ENCODE measurements at regions not wholly inside any gene's neighbourhood (a gene's known extent, or its start where the extent isn't known, plus 50 kb on each side); places are given as distances from the start of the nearest gene placed in this dataset.

GRCh38 chr11:28524098-28524497 lies 415.9 kb downstream of the METTL15 start:
- H3K4me1 ChIP-seq (ENCODE audit: control insufficient read depth, insufficient read depth, low read length): no peaks in the 10 kb centered on the region
- TF ChIP-seq ZBTB7A (tag by site-specific recombination; IDR thresholded peaks at IDR 0.05; ENCODE audit: low read depth): no peak
- TF ChIP-seq ZNF19 (tag by site-specific recombination; IDR thresholded peaks at IDR 0.05; ENCODE audit: low read depth): no peak
- TF ChIP-seq ZFP3 (tag by site-specific recombination; IDR thresholded peaks at IDR 0.05; ENCODE audit: low read depth): no peak
- TF ChIP-seq SP3 (tag by site-specific recombination; IDR thresholded peaks at IDR 0.05): no peak
- TF ChIP-seq ZNF529 (tag by site-specific recombination; IDR thresholded peaks at IDR 0.05; ENCODE audit: insufficient replicate concordance): no peak
- POLR2A ChIA-PET: no interaction called here
- H3K4me3 ChIP-seq (ENCODE audit: low read depth, low read length): no peak overlapping the region
- H3K36me3 ChIP-seq (ENCODE audit: control insufficient read depth in 2 of 2, insufficient read depth in 1 of 2, low read length in 2 of 2): no peaks in the 10 kb centered on the region
- H3K27ac ChIP-seq (ENCODE audit: extremely low read depth, low read depth, low read length): no peak overlapping the region
- H3K9me3 ChIP-seq (ENCODE audit: control insufficient read depth, insufficient read depth, low read depth, low read length): no peaks in the 10 kb centered on the region
- CTCF ChIA-PET: no interaction called here

DNA sequence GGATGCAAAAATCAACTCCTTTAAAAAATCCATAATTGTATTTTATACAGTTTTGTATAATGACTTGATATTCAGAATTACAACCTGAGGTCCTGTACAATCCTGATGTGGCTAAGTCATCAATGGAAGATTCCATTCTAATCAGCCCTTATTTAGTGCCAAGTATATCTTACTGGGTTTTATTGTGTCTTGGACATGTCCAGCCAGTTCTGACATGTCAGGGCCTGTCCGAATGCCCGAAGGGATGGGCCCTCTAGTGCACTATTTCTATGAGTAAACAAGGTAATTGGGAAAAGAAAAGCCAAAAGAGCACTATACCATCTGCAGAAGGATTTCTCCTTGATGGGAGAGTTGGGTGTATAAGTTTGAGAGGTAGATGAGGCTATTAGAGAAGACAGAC lies 412.9 kb downstream of the METTL15 start:
- Histone ChIP-seq H3K9me3 (ENCODE audit: control insufficient read depth, insufficient read depth, low read depth, low read length) (no peaks in the 10 kb centered on the region), H3K27ac (ENCODE audit: extremely low read depth, low read depth, low read length) (no peak overlapping the region), H3K36me3 (ENCODE audit: control insufficient read depth in 2 of 2, insufficient read depth in 1 of 2, low read length in 2 of 2) (no peaks in the 10 kb centered on the region), H3K4me1 (ENCODE audit: control insufficient read depth, insufficient read depth, low read length) (no peaks in the 10 kb centered on the region), H3K4me3 (ENCODE audit: low read depth, low read length) (no peak overlapping the region)
- CTCF ChIA-PET: no interaction called here
- POLR2A ChIA-PET: no interaction called here
- TF ChIP-seq ZNF302 (tag by site-specific recombination; IDR thresholded peaks at IDR 0.05; ENCODE audit: low read depth) (no peak), ZNF76 (tag by site-specific recombination; IDR thresholded peaks at IDR 0.05; ENCODE audit: borderline replicate concordance, low read depth) (no peak), ZNF645 (tag by site-specific recombination; IDR thresholded peaks at IDR 0.05) (no peak), ZNF184 (tag by site-specific recombination; IDR thresholded peaks at IDR 0.05) (no peak), INSM2 (tag by site-specific recombination; IDR thresholded peaks at IDR 0.05) (no peak), OVOL3 (tag by site-specific recombination; IDR thresholded peaks at IDR 0.05) (no peak), ZNF596 (tag by site-specific recombination; IDR thresholded peaks at IDR 0.05) (no peak), ZNF561 (tag by site-specific recombination; IDR thresholded peaks at IDR 0.05; ENCODE audit: borderline replicate concordance) (no peak)
- TF ChIP-seq, protein P1, sequence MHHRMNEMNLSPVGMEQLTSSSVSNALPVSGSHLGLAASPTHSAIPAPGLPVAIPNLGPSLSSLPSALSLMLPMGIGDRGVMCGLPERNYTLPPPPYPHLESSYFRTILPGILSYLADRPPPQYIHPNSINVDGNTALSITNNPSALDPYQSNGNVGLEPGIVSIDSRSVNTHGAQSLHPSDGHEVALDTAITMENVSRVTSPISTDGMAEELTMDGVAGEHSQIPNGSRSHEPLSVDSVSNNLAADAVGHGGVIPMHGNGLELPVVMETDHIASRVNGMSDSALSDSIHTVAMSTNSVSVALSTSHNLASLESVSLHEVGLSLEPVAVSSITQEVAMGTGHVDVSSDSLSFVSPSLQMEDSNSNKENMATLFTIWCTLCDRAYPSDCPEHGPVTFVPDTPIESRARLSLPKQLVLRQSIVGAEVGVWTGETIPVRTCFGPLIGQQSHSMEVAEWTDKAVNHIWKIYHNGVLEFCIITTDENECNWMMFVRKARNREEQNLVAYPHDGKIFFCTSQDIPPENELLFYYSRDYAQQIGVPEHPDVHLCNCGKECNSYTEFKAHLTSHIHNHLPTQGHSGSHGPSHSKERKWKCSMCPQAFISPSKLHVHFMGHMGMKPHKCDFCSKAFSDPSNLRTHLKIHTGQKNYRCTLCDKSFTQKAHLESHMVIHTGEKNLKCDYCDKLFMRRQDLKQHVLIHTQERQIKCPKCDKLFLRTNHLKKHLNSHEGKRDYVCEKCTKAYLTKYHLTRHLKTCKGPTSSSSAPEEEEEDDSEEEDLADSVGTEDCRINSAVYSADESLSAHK (tag by site-specific recombination; IDR thresholded peaks at IDR 0.05): no peak
- TF ChIP-seq, protein P2, sequence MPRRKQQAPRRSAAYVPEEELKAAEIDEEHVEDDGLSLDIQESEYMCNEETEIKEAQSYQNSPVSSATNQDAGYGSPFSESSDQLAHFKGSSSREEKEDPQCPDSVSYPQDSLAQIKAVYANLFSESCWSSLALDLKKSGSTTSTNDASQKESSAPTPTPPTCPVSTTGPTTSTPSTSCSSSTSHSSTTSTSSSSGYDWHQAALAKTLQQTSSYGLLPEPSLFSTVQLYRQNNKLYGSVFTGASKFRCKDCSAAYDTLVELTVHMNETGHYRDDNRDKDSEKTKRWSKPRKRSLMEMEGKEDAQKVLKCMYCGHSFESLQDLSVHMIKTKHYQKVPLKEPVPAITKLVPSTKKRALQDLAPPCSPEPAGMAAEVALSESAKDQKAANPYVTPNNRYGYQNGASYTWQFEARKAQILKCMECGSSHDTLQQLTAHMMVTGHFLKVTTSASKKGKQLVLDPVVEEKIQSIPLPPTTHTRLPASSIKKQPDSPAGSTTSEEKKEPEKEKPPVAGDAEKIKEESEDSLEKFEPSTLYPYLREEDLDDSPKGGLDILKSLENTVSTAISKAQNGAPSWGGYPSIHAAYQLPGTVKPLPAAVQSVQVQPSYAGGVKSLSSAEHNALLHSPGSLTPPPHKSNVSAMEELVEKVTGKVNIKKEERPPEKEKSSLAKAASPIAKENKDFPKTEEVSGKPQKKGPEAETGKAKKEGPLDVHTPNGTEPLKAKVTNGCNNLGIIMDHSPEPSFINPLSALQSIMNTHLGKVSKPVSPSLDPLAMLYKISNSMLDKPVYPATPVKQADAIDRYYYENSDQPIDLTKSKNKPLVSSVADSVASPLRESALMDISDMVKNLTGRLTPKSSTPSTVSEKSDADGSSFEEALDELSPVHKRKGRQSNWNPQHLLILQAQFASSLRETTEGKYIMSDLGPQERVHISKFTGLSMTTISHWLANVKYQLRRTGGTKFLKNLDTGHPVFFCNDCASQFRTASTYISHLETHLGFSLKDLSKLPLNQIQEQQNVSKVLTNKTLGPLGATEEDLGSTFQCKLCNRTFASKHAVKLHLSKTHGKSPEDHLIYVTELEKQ (tag by site-specific recombination; IDR thresholded peaks at IDR 0.05; ENCODE audit: borderline replicate concordance): no peak
